Astrocyte (in vitro differentiated cells and primary cell): ENCODE measurements at regions not wholly inside any gene's neighbourhood (a gene's known extent, or its start where the extent isn't known, plus 50 kb on each side); places are given as distances from the start of the nearest gene placed in this dataset.

Source experiments
- DNase-seq: peaks from one replicate; pipeline ENCODE4 v3.0.0-alpha.2; 2010; ENCODE audit warnings: low read depth
- FAIRE-seq: peaks from 2 replicates; lab custom pipeline; 2011; peaks lifted over from hg19 to GRCh38; lab: Jason Lieb, UNC
- H2AFZ ChIP-seq: 2 replicates; pipeline ENCODE4 v1.6.0; 2012; ENCODE audit warnings: low read depth, low read length, inconsistent platforms
- H3K27ac ChIP-seq: 2 replicates; pipeline ENCODE4 v1.5.1; 2011; ENCODE audit warnings: low read depth, low read length, inconsistent platforms
- H3K27me3 ChIP-seq: 2 replicates; pipeline ENCODE4 v1.6.0; 2011; ENCODE audit warnings: low read length, inconsistent platforms; ENCODE audit not compliant: insufficient read depth
- H3K36me3 ChIP-seq: 2 replicates; pipeline ENCODE4 v1.5.1; 2011; ENCODE audit warnings: low read length, inconsistent platforms; ENCODE audit not compliant: insufficient read depth
- H3K4me1 ChIP-seq: 2 replicates; pipeline ENCODE4 v1.5.1; 2011; ENCODE audit warnings: low read length, inconsistent platforms; ENCODE audit not compliant: insufficient read depth
- H3K4me2 ChIP-seq: 2 replicates; pipeline ENCODE4 v1.6.0; 2012; ENCODE audit warnings: low read length, inconsistent platforms
- H3K4me3 ChIP-seq: 2 replicates; pipeline ENCODE4 v1.5.1; 2011; ENCODE audit warnings: low read depth, mild to moderate bottlenecking, low read length, inconsistent platforms; ENCODE audit not compliant: insufficient read depth
- H3K79me2 ChIP-seq: 2 replicates; pipeline ENCODE4 v1.6.0; 2012; ENCODE audit warnings: mild to moderate bottlenecking, low read length, inconsistent platforms; ENCODE audit not compliant: insufficient read depth
- H3K9ac ChIP-seq: 2 replicates; pipeline ENCODE4 v1.6.0; 2012; ENCODE audit warnings: mild to moderate bottlenecking, low read length, inconsistent platforms
- H3K9me3 ChIP-seq: 2 replicates; pipeline ENCODE4 v1.5.1; 2012; ENCODE audit warnings: low read depth, mild to moderate bottlenecking, low read length, inconsistent platforms; ENCODE audit not compliant: insufficient read depth
- H4K20me1 ChIP-seq: 2 replicates; pipeline ENCODE4 v1.6.0; 2012; ENCODE audit warnings: low read length, inconsistent platforms; ENCODE audit not compliant: insufficient read depth
- H3K27ac Mint-ChIP-seq: one replicate; pipeline ENCODE4 v1.8.0; 2021; ENCODE audit warnings: mild to moderate bottlenecking, mixed read lengths; ENCODE audit not compliant: unreplicated experiment
- H3K27me3 Mint-ChIP-seq: one replicate; pipeline ENCODE4 v1.8.0; 2021; ENCODE audit warnings: low read depth, mixed read lengths; ENCODE audit not compliant: unreplicated experiment
- H3K36me3 Mint-ChIP-seq: one replicate; pipeline ENCODE4 v1.8.0; 2021; ENCODE audit warnings: low read depth, mixed read lengths; ENCODE audit not compliant: unreplicated experiment
- H3K4me1 Mint-ChIP-seq: one replicate; pipeline ENCODE4 v1.8.0; 2021; ENCODE audit warnings: low read depth, mixed read lengths; ENCODE audit not compliant: unreplicated experiment
- H3K4me3 Mint-ChIP-seq: one replicate; pipeline ENCODE4 v1.8.0; 2021; ENCODE audit warnings: mild to moderate bottlenecking, moderate library complexity, mixed read lengths; ENCODE audit not compliant: unreplicated experiment
- H3K9me3 Mint-ChIP-seq: one replicate; pipeline ENCODE4 v1.8.0; 2021; ENCODE audit warnings: mild to moderate bottlenecking, mixed read lengths; ENCODE audit not compliant: unreplicated experiment
- EZH2 ChIP-seq: IDR thresholded peaks from 2 replicates; pipeline ENCODE4 v1.6.1; 2012; ENCODE audit warnings: mild to moderate bottlenecking, low read length, inconsistent platforms; ENCODE audit not compliant: insufficient read depth
- TF ChIP-seq, protein P1 (sequence below): IDR thresholded peaks from 2 replicates; pipeline ENCODE4 v1.5.1; 2011; ENCODE audit warnings: low read depth, mild to moderate bottlenecking, inconsistent platforms, low read length, moderate library complexity; ENCODE audit not compliant: insufficient read depth

DNA sequence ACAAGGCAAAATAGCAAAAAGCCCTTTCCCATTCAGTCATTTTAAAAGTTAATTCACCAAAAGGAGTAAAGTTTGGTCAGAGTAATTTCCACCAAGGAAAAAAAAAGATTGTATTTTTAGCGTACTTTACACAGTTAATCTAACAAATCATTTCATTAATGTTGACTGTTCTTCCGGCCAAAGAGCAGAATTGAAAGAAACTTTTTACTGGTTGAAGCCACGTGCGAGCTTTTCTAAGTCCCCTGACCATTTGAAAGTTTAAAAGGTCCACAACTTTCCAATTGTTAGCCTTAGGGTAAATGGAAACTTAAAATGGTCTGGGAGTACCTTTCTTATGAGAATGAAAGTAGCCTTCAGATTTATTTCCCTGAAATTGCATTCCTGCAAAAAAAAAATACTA lies 296.7 kb downstream of the ARL4A start:
- Mint-ChIP-seq H3K9me3 (peaks cover 2% of the 10 kb centered on the region), H3K36me3 (no peaks in the 10 kb centered on the region), H3K4me3 (no peak overlapping the region), H3K4me1 (no peaks in the 10 kb centered on the region), H3K27me3 (no peaks in the 10 kb centered on the region), H3K27ac (no peak overlapping the region)
- H2AFZ ChIP-seq = no peak overlapping the region
- DNase-seq = no peak
- no peaks in the 10 kb centered on the region for H4K20me1 ChIP-seq
- no peak for FAIRE-seq
- no peaks in the 10 kb centered on the region for H3K36me3 ChIP-seq
- no peaks in the 10 kb centered on the region for H3K4me1 ChIP-seq
- H3K27ac ChIP-seq = no peak overlapping the region
- no peak overlapping the region for H3K4me2 ChIP-seq
- TF ChIP-seq EZH2 = no peak
- TF ChIP-seq, protein P1, sequence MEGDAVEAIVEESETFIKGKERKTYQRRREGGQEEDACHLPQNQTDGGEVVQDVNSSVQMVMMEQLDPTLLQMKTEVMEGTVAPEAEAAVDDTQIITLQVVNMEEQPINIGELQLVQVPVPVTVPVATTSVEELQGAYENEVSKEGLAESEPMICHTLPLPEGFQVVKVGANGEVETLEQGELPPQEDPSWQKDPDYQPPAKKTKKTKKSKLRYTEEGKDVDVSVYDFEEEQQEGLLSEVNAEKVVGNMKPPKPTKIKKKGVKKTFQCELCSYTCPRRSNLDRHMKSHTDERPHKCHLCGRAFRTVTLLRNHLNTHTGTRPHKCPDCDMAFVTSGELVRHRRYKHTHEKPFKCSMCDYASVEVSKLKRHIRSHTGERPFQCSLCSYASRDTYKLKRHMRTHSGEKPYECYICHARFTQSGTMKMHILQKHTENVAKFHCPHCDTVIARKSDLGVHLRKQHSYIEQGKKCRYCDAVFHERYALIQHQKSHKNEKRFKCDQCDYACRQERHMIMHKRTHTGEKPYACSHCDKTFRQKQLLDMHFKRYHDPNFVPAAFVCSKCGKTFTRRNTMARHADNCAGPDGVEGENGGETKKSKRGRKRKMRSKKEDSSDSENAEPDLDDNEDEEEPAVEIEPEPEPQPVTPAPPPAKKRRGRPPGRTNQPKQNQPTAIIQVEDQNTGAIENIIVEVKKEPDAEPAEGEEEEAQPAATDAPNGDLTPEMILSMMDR = no peak
- no peak overlapping the region for H3K9ac ChIP-seq
- no peaks in the 10 kb centered on the region for H3K27me3 ChIP-seq
- no peaks in the 10 kb centered on the region for H3K79me2 ChIP-seq
- H3K9me3 ChIP-seq = no peaks in the 10 kb centered on the region
- H3K4me3 ChIP-seq = no peak overlapping the region

DNA sequence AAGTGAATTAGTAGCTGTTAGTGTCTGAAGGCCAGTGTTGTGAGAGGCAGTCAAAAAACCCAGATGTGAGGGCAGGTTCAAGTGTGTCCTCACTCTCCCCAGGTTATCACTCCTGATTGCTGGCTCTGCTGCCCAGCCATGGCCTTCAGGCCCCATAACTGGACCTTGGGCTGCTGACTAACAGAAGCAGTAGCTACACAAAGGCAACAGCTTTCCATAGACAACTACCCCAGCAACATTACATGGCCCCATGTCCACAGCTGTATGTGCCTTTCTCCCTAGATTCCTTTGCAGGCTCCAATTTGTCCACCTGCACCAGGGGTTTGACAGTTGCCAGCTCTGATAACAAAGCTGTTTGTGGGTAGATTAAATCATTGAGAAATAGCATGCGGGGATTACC lies 297.8 kb downstream of the ARL4A start:
- no peak overlapping the region for H3K4me3 Mint-ChIP-seq
- Histone ChIP-seq H3K4me3 (no peak overlapping the region), H3K4me2 (no peak overlapping the region), H3K27ac (no peak overlapping the region), H2AFZ (no peak overlapping the region), H3K9me3 (no peaks in the 10 kb centered on the region), H3K27me3 (no peaks in the 10 kb centered on the region), H4K20me1 (no peaks in the 10 kb centered on the region), H3K9ac (no peak overlapping the region), H3K79me2 (no peaks in the 10 kb centered on the region), H3K4me1 (no peaks in the 10 kb centered on the region), H3K36me3 (no peaks in the 10 kb centered on the region)
- no peak for TF ChIP-seq EZH2
- TF ChIP-seq, protein P1 = no peak
- H3K36me3 Mint-ChIP-seq = no peaks in the 10 kb centered on the region
- H3K9me3 Mint-ChIP-seq = peaks cover 2% of the 10 kb centered on the region
- DNase-seq (no peak), FAIRE-seq (no peak)
- H3K27ac Mint-ChIP-seq = no peak overlapping the region
- H3K4me1 Mint-ChIP-seq = no peaks in the 10 kb centered on the region
- H3K27me3 Mint-ChIP-seq = no peaks in the 10 kb centered on the region

DNA sequence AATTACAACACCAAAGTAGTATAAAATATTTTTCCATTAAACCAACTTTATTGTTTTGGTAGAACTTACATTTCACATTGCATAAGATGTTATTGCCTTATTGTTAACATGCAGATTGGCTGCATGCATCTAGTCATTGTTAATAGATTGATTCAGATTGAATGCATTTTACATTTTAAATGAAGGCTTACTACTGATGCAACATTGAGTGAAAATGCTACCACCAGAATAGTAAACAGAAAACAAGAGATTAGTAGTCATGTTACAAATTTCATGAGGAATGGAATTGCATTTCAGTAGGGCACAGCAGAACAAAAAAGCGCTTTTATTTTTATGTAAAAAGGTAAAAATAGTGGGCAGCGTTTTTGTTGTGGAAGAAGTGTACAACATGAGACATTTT lies 298.3 kb downstream of the ARL4A start:
- H3K4me3 ChIP-seq = no peak overlapping the region
- no peak overlapping the region for H3K4me3 Mint-ChIP-seq
- no peaks in the 10 kb centered on the region for H3K79me2 ChIP-seq
- no peaks in the 10 kb centered on the region for H3K27me3 Mint-ChIP-seq
- FAIRE-seq (no peak), DNase-seq (no peak)
- H3K4me1 ChIP-seq = no peaks in the 10 kb centered on the region
- H3K36me3 Mint-ChIP-seq = no peaks in the 10 kb centered on the region
- H3K9ac ChIP-seq = no peak overlapping the region
- H3K27me3 ChIP-seq = no peaks in the 10 kb centered on the region
- no peaks in the 10 kb centered on the region for H3K9me3 ChIP-seq
- H3K27ac ChIP-seq = no peak overlapping the region
- H3K9me3 Mint-ChIP-seq = peaks cover 2% of the 10 kb centered on the region
- H3K36me3 ChIP-seq = no peaks in the 10 kb centered on the region
- no peak overlapping the region for H3K27ac Mint-ChIP-seq
- H3K4me1 Mint-ChIP-seq = no peaks in the 10 kb centered on the region
- no peak overlapping the region for H3K4me2 ChIP-seq
- H2AFZ ChIP-seq = no peak overlapping the region
- no peaks in the 10 kb centered on the region for H4K20me1 ChIP-seq
- TF ChIP-seq, protein P1 = no peak
- TF ChIP-seq EZH2 = no peak
